SJCRH30 (cell line): ENCODE measurements at regions not wholly inside any gene's neighbourhood (a gene's known extent, or its start where the extent isn't known, plus 50 kb on each side); places are given as distances from the start of the nearest gene placed in this dataset.
"Not testable (repeated sequence)": the region's sequence is repeated elsewhere in the genome, so short reads cannot be mapped to it uniquely, and the experiment has no call there.

Source experiments
- DNase-seq, 2 experiments: peaks; one replicate each; pipeline ENCODE4 v3.0.0-alpha.2; 2015 to 2020
- H3K27ac ChIP-seq: fragments of 250-450 bp; sonication (Bioruptor Pico); 2 replicates; pipeline ENCODE4 v1.5.1; 2020; ENCODE audit warnings: mild to moderate bottlenecking, moderate library complexity
- H3K27me3 ChIP-seq: fragments of 250-450 bp; sonication (Bioruptor Pico); 2 replicates; pipeline ENCODE4 v1.5.1; 2020; ENCODE audit warnings: mild to moderate bottlenecking, moderate library complexity
- H3K36me3 ChIP-seq: fragments of 250-450 bp; sonication (Bioruptor Pico); 2 replicates; pipeline ENCODE4 v1.5.1; 2020; ENCODE audit warnings: mild to moderate bottlenecking, moderate library complexity
- H3K4me1 ChIP-seq: fragments of 250-450 bp; sonication (Bioruptor Pico); 2 replicates; pipeline ENCODE4 v1.5.1; 2020; ENCODE audit warnings: mild to moderate bottlenecking, moderate library complexity
- H3K4me3 ChIP-seq: fragments of 250-450 bp; sonication (Bioruptor Pico); 2 replicates; pipeline ENCODE4 v1.5.1; 2020; ENCODE audit warnings: mild to moderate bottlenecking, moderate library complexity
- H3K9me3 ChIP-seq: fragments of 250-450 bp; sonication (Bioruptor Pico); replicated peaks from 2 replicates; pipeline ENCODE4 v1.5.1; 2020; ENCODE audit warnings: mild to moderate bottlenecking, moderate library complexity

DNA sequence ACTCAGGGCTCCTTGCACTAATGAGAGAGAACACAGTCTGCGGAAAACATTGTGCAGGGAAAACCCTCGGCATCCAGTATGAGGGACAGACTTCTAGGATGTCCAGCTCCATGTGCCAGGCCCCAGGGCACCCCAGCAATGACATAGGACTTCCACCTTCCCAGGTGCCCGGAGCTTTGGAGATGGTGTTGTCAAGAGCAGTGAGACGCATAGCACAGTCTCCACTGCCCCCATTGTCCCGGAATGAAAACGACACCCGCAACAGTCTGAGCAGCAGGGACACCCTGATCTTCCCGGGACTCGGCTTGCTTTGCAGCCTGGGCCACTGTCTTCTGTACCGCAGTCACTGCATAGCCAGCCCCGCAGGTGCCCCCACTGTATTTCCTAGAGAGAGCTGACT is 339.2 kb upstream of the ADARB2 start:
- no peaks in the 10 kb centered on the region for H3K36me3 ChIP-seq
- no peak overlapping the region for H3K27ac ChIP-seq
- H3K9me3 ChIP-seq, result no peaks in the 10 kb centered on the region
- no peaks in the 10 kb centered on the region for H3K27me3 ChIP-seq
- no peaks in the 10 kb centered on the region for H3K4me1 ChIP-seq
- DNase-seq, result no peak
- no peak overlapping the region for H3K4me3 ChIP-seq

GRCh38 chr10:2067015-2067414 is 329.7 kb upstream of the ADARB2 start:
- Histone ChIP-seq H3K27ac (no peak overlapping the region), H3K27me3 (no peaks in the 10 kb centered on the region), H3K4me1 (no peaks in the 10 kb centered on the region), H3K36me3 (no peaks in the 10 kb centered on the region), H3K9me3 (no peaks in the 10 kb centered on the region), H3K4me3 (no peak overlapping the region)
- no peak for DNase-seq

GRCh38 chr10:2054728-2055127 is 317.4 kb upstream of the ADARB2 start:
- no peaks in the 10 kb centered on the region for H3K36me3 ChIP-seq
- no peak overlapping the region for H3K4me3 ChIP-seq
- no peak overlapping the region for H3K27ac ChIP-seq
- DNase-seq, result no peak
- no peaks in the 10 kb centered on the region for H3K27me3 ChIP-seq
- H3K4me1 ChIP-seq, result no peaks in the 10 kb centered on the region
- no peaks in the 10 kb centered on the region for H3K9me3 ChIP-seq

DNA sequence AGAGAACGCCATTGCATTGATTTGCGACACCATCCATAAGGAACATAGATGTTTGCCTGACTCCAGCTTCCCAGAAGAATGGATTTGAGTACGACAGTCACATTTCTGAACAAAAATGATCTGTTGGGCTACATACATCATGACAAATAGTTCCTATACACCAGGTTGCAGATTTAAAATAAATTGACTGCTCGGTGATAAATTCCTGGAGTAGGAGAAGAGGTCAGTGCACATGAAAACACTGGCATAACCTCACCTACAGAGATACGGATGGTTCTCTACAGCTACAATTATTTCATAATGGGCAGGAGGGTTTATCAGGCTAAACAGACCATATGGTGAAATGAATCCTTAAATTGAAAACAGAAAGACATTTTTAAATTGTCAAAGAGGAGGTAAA is 316.5 kb upstream of the ADARB2 start:
- no peak for DNase-seq
- Histone ChIP-seq H3K4me1 (no peaks in the 10 kb centered on the region), H3K36me3 (no peaks in the 10 kb centered on the region), H3K9me3 (no peaks in the 10 kb centered on the region), H3K4me3 (no peak overlapping the region), H3K27ac (no peak overlapping the region), H3K27me3 (no peaks in the 10 kb centered on the region)

DNA sequence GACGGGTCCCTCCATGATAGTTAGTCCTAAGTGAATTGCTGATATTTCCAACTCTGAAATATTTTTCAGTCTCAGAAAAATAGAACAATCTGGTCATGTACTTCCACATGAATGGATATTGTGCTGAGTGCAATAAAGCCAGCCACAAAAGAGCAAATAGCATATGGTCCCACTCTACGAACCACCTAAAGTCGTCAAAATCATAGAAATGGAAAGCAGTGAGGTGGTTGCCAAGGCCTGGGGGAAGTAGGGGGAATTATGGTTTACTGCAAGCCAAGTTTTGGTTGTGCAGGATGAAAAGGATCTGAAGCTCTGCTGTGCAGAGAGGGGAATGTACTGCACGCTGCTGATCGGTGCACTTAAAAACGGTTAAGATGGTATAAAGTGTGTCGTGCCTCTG is 313.8 kb upstream of the ADARB2 start:
- Histone ChIP-seq H3K27ac (no peak overlapping the region), H3K9me3 (no peaks in the 10 kb centered on the region)
- no peak for DNase-seq

DNA sequence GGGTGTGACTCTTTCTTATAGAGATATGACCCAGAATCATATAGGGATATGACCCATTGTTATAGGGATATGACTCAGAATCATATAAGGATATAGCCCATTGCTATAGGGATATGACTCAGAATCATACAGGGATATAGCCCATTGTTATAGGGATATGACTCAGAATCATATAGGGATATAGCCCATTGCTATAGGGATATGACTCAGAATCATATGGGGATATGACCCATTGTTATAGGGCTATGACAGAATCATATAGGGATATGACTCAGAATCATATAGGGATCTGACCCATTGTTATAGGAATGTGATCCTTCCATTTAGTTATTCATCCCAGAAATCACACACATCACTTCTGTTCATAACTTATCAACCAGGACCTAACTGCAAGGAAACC is 312.2 kb upstream of the ADARB2 start:
- no peak for DNase-seq
- H3K36me3 ChIP-seq, result no peaks in the 10 kb centered on the region
- H3K27ac ChIP-seq, result no peak overlapping the region
- H3K4me3 ChIP-seq, result no peak overlapping the region
- H3K4me1 ChIP-seq, result no peaks in the 10 kb centered on the region
- H3K27me3 ChIP-seq, result no peaks in the 10 kb centered on the region
- H3K9me3 ChIP-seq, result no peaks in the 10 kb centered on the region

More for the DNA sequence above, 313.8 kb upstream of the ADARB2 start:
- H3K4me3 ChIP-seq, result no peak overlapping the region
- no peaks in the 10 kb centered on the region for H3K36me3 ChIP-seq
- H3K27me3 ChIP-seq, result no peaks in the 10 kb centered on the region
- H3K4me1 ChIP-seq, result no peaks in the 10 kb centered on the region

DNA sequence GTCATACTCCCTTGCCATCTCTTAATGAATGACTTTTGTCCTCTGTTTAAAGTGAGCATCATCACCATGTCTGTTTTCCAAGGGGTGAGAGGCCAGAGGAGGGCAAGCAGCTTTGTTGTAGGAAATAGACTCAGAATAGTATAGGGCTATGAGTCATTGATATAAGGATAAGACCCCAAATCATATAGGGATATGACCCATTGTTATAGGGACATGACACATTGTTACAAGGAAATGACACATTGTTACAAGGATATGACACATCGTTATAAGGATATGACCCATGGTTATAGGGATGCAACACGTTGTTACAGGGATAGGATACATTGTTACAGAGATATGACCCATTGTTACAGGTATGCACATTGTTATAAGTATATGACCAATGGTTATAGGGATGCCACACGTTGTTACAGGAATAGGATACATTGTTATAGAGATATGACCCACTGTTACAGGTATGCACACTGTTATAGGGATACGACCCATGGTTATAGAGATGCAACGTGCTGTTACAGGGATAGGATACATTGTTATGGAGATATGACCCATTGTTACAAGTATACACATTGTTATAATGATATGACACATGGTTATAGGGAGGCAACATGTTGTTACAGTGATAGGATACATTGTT is 311.1 kb upstream of the ADARB2 start:
- Histone ChIP-seq H3K27me3 (no peaks in the 10 kb centered on the region), H3K4me3 (no peak overlapping the region), H3K4me1 (no peaks in the 10 kb centered on the region), H3K9me3 (no peaks in the 10 kb centered on the region), H3K27ac (no peak overlapping the region), H3K36me3 (no peaks in the 10 kb centered on the region)
- DNase-seq, result no peak

- no peak overlapping the region for H3K27ac ChIP-seq
- DNase-seq, result no peak
- H3K4me3 ChIP-seq, result no peak overlapping the region
- no peaks in the 10 kb centered on the region for H3K27me3 ChIP-seq
- no peaks in the 10 kb centered on the region for H3K36me3 ChIP-seq
- no peaks in the 10 kb centered on the region for H3K9me3 ChIP-seq
- no peaks in the 10 kb centered on the region for H3K4me1 ChIP-seq
Measured at GRCh38 chr10:2047679-2048078, 310.4 kb upstream of the ADARB2 start.

DNA sequence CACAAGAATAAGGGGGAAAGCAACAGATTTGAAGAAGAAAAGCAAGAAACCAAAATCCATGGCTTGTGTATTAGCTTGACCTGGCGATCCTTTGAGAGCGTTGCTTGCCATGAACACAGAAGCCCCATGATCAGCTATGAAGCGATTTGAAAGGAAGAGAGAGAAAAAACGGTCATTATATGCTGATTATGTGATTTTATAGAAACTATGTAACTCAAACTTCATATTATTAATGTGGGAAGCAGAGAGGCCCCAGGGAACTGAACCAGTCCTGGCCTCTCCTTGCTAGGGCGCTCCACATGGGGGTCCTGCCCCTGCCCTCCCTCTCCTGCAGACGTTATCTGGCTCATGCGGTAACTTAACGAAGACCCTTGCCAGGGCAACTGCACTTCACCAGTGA is 306.1 kb upstream of the ADARB2 start:
- H3K36me3 ChIP-seq, result no peaks in the 10 kb centered on the region
- H3K27ac ChIP-seq, result no peak overlapping the region
- H3K4me3 ChIP-seq, result no peak overlapping the region
- DNase-seq, result no peak
- H3K9me3 ChIP-seq, result no peaks in the 10 kb centered on the region
- no peaks in the 10 kb centered on the region for H3K27me3 ChIP-seq
- no peaks in the 10 kb centered on the region for H3K4me1 ChIP-seq

- H3K4me1 ChIP-seq, result no peaks in the 10 kb centered on the region
- no peaks in the 10 kb centered on the region for H3K36me3 ChIP-seq
- H3K9me3 ChIP-seq, result no peaks in the 10 kb centered on the region
- no peaks in the 10 kb centered on the region for H3K27me3 ChIP-seq
- H3K4me3 ChIP-seq, result no peak overlapping the region
- DNase-seq, result no peak
- H3K27ac ChIP-seq, result no peak overlapping the region
Measured at GRCh38 chr10:2038036-2038435, 300.7 kb upstream of the ADARB2 start.

GRCh38 chr10:2037246-2037645 is 299.9 kb upstream of the ADARB2 start:
- Histone ChIP-seq H3K4me3 (no peak overlapping the region), H3K27ac (no peak overlapping the region), H3K4me1 (no peaks in the 10 kb centered on the region), H3K27me3 (no peaks in the 10 kb centered on the region), H3K9me3 (no peaks in the 10 kb centered on the region), H3K36me3 (no peaks in the 10 kb centered on the region)
- DNase-seq, result no peak

DNA sequence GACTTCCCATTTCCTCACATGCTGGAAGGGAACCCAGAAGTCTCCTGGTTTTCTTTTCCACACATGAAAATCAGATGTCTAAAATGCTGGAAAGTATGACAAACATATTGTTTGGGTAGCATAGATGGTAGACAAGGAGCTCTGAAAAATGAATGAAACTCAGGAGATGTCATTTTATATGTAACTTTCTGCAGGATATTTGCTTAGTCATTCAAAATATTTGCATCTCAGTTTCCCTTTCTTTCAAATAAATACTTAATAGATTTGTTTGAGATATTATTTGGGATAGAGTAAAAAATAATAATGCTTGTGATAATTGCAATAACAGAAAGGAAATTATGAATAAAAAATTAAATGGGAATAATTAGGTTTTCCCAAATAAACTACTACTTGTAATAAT is 298.9 kb upstream of the ADARB2 start:
- no peak overlapping the region for H3K4me3 ChIP-seq
- H3K4me1 ChIP-seq, result no peaks in the 10 kb centered on the region
- H3K27me3 ChIP-seq, result no peaks in the 10 kb centered on the region
- no peaks in the 10 kb centered on the region for H3K9me3 ChIP-seq
- H3K27ac ChIP-seq, result no peak overlapping the region
- H3K36me3 ChIP-seq, result no peaks in the 10 kb centered on the region
- no peak for DNase-seq

- DNase-seq, result no peak
- no peak overlapping the region for H3K4me3 ChIP-seq
- H3K9me3 ChIP-seq, result no peaks in the 10 kb centered on the region
- no peak overlapping the region for H3K27ac ChIP-seq
- H3K4me1 ChIP-seq, result no peaks in the 10 kb centered on the region
- H3K36me3 ChIP-seq, result no peaks in the 10 kb centered on the region
- H3K27me3 ChIP-seq, result no peaks in the 10 kb centered on the region
Measured at GRCh38 chr10:2030046-2030445, 292.7 kb upstream of the ADARB2 start.

DNA sequence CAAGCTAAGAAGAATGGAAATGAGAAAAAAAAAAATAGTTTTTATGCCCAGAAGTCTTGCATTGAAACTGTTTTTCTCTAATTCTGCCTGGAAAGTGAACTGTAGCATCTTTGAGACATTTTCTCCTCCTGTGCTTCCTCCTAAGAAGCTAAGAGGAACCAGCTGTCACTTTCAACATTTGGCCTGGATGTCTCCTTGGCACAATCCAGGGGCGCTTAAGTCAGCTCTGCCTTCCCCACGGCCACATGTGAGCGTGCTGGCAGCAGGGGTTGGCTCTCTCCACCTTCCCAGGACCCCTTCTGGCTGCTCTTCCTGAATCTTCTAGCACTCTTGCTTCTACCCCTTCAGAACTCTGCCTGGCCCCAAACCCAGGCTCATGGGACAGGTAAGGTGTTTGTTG is 289.6 kb upstream of the ADARB2 start:
- Histone ChIP-seq H3K36me3 (no peaks in the 10 kb centered on the region), H3K4me3 (no peak overlapping the region), H3K27ac (no peak overlapping the region), H3K4me1 (no peaks in the 10 kb centered on the region), H3K9me3 (no peaks in the 10 kb centered on the region), H3K27me3 (no peaks in the 10 kb centered on the region)
- no peak for DNase-seq

GRCh38 chr10:2024750-2025149 is 287.4 kb upstream of the ADARB2 start:
- not testable (repeated sequence) for H3K4me1 ChIP-seq, H3K27me3 ChIP-seq, H3K4me3 ChIP-seq, DNase-seq, H3K27ac ChIP-seq, H3K9me3 ChIP-seq, H3K36me3 ChIP-seq

GRCh38 chr10:2023687-2024086 is 286.4 kb upstream of the ADARB2 start:
- Histone ChIP-seq H3K4me3 (no peak overlapping the region), H3K4me1 (no peaks in the 10 kb centered on the region), H3K27me3 (no peaks in the 10 kb centered on the region), H3K27ac (no peak overlapping the region), H3K36me3 (no peaks in the 10 kb centered on the region), H3K9me3 (no peaks in the 10 kb centered on the region)
- DNase-seq, result no peak
